Dermis blood vessel endothelial cell (primary cell): ENCODE measurements at regions not wholly inside any gene's neighbourhood (a gene's known extent, or its start where the extent isn't known, plus 50 kb on each side); places are given as distances from the start of the nearest gene placed in this dataset.

Experiments used
- DNase-seq: peaks from one replicate; pipeline ENCODE4 v3.0.0; 2010

GRCh38 chr12:127504874-127505273 lies 762.1 kb upstream of the TMEM132C start:
- DNase-seq, result no peak

DNA sequence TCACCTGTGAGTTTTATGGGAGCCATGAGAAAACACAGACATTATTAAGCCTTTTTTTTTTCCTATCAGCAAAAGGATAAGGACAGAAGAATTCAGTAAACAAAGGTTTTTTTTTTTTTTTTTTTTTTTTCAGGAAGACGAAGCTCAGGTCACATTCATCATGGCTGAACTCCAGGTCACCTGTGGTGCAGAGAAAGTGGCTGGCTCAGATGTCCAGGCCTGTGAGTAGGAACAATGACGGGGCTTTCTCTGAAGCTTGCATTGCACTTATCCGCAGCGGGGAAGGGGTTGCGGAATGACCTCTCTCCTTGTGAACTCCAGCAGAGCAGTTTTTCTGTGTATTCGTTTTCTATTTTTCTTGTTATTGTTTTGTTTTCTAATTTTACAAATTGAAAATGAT lies 759.6 kb upstream of the TMEM132C start:
- no peak for DNase-seq

DNA sequence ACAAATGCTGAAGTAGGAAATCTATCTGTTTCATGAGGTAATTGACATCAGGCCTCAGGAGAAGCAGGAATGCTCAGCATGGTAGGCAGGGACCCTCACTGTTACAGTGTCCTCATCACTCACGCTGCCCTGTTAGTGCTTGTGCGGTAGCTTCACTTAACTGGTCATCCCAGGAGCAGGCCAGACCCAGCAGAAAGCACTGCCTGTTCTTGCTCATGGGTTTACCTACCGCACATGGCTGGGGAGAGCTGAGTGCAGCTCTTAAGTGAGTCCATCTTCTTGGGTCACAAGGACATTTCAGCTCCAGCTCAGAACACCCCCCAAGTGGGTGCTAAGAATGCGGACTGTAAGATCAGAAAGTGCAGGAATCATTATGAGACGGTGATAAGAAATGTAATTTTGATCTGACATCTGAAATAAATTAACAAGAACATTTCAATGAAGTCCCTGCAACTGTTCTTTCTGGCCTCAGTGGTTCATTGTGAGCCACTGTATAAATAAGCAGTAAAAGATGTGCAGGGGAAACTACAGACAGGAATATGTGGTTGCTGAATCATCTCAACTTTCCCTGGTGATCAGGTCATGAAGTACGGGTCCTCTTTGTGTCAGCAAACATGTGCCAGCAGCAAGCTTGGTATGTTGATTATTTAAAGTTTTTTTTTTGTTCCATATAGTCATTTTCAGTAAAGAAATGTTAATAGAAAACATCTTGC lies 757.7 kb upstream of the TMEM132C start:
- no peak for DNase-seq

GRCh38 chr12:127515941-127516340 lies 751.0 kb upstream of the TMEM132C start:
- DNase-seq, result no peak

DNA sequence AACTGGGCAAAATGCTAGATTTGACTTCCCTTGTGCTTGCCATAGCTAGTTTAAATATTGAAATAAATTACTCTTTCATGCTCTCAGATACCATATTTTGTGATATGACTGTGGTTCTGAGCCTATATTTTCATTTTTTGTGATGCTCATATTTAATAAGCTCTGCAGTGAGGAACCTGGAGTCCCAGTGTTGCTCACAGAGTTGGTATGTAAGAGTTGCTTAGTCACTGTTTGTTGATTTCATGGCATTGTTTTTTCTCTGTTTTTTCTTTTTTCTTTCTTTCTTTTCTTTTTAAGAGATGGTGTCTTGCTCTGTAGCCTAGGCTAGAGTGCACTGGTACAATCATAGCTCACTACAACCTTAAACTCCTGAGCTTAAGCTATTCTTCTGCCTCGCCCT lies 750.5 kb upstream of the TMEM132C start:
- DNase-seq, result no peak

DNA sequence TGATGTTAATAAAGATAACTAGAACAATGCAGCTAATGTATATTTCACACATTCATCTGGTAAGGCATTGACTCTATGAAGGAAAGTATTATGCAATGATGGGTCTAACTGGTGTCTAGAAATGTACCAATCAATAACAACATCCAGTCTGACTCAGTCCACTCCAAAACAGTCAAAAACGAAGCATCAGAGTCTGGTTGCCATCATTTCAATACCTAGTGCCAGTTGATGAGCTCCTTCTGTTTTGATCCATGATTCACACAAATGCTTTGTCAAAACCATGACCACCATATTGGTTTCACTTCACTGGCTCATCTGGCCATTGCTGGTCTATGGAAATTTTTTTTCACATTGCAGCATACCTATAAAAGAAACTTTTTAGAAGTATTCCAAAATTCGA lies 747.2 kb upstream of the TMEM132C start:
- no peak for DNase-seq

DNA sequence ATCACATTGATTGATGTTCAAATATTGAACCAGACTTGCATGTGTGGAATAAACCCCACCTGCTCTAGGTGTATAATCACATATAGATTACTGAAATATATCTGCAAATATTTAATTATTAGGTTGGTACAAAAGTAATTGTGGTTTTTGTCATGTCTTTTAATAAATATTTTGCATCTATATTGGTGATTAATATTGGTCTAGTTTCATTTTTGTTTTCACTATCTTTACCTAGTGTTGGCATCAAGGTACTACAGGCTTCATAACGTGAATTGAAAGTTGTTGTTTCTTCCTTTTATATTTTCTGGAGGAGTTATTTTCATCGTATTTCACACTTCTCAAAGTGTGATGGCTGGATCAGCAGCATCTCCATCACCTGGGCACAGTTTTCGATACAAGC lies 740.0 kb upstream of the TMEM132C start:
- no peak for DNase-seq

DNA sequence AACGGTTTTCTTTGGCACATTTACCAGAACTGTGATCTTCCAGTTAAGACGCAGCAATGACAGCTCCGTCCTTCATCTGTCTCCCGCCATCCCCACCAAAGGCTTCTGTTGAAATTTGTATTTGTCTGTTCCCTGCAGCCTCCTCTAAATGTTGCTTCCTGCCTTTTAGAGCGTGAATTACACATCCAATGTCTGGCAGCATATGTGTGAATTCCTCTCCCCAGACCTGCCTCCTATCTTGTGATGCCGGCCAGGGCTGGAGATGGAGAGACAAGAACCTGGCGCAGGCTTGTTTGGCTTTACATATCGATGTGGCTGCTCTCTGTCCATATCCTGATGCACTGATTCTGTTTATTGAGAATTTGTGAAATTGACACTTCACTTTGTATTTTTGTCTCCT lies 738.4 kb upstream of the TMEM132C start:
- DNase-seq, result no peak

- no peak for DNase-seq
Observed at GRCh38 chr12:127531542-127531941, 735.4 kb upstream of the TMEM132C start.

GRCh38 chr12:127533353-127533752 lies 733.6 kb upstream of the TMEM132C start:
- no peak for DNase-seq

DNA sequence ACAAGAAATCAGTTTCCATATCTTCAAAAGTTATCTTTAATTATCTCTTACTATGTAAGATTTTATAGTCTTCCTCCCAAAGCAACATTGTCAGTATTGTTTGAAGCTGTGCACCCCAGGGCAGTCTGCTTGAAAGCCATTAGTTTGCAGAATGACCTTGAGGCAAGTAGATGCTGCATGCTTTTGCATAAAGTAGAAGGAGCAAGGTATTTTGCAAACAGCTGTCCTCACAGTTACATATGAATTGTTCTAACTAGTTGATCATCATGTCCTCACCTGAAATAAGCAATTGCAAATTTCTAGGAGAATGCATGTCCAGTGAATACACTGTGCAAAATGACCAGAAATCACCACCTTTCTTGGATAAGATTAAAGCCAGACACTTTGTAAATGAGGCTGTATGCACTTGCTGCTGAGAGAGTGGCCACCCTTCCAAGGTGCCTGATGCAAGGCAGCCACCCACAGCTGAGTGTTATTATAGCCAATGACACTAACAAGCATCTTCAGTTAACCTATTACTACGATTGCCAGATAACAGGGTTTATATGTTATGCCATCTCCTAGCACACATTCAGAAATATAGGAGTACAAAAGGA lies 730.0 kb upstream of the TMEM132C start:
- DNase-seq, result no peak

DNA sequence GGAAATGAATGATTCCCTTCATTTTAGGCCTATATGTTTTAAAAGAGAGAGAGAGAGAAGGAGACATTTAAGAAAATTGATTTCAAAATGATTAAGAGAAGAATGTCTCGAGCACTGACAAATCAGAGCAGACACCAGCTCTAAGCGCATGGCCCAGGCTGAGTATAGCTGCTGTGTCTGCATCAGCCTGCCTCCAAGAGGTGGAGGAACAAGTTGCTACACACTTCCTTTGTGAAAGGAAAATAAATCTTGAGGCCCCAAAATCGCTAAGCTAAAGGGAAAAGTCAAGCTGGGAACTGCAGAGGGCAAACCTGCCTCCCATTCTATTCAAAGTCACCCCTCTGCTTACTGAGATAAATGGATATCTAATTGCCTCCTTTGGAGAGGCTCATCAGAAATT lies 728.7 kb upstream of the TMEM132C start:
- no peak for DNase-seq

DNA sequence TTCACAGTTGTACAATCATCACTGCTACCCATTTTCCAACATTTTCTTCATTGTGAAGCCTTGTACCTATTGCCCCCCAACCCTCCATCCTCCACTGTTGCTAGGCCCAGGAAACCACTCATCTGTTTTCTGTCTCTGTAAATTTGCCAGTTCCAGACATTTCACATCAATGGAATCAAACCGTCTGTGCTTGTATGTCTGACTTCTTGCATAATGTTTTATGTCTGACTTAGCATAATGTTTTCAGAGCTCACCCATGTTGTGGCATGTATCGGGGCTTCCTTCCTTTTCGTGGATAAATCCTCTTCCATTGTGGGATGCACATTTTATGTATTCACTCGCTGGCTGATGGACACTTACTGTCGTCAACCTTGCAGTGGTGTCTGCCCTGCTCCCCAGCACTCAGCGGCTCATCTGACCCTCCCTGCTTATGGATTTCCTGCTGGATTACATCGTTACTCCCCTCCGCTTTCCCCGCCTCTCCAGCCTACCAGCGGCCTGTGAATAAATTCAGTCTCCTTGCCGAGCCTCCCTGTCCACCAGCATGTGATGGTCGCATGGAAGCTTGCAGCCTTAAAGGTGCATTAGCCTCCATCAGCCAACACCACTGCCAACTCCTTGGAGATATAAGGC lies 727.6 kb upstream of the TMEM132C start:
- DNase-seq, result no peak

DNA sequence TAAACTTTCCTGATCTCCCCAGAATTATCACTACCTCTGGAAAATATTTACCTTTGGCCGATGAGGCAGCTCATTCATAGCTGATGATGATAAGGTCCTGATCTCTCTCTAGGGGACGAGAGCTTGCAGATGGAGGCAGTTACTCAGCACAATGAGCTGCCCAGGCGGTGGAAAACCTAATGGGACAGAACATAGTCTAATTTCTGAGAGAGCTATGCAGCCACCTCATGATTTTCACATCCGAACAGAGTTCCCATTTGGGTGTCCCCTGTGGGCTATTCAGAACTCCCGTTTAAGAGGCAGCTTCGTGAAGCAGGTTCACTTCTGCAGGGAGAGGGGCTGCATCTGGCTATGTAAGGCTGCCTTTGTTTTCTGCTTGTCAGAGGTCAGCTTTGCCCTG lies 724.6 kb upstream of the TMEM132C start:
- no peak for DNase-seq

DNA sequence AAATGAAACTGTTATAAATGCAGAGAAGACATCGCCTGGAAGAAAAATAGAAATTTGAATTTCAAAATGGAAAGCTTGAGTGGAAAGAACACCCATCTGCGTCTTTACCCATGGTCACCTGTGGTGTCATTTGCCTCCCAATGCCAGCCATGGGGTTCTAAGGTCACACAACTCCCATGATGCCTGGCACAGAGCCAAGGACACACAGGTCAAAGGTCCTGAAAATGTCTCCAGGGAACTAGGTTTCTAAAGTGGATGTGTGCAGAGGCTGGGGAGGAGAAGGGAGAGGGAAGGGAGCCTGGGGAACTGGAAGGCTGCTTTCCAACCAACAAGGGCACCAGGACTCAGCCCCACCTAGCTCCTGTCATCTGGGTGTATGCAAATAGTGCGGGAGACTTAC lies 724.0 kb upstream of the TMEM132C start:
- no peak for DNase-seq

- DNase-seq, result no peak
Observed at GRCh38 chr12:127546721-127547505, 720.1 kb upstream of the TMEM132C start.

DNA sequence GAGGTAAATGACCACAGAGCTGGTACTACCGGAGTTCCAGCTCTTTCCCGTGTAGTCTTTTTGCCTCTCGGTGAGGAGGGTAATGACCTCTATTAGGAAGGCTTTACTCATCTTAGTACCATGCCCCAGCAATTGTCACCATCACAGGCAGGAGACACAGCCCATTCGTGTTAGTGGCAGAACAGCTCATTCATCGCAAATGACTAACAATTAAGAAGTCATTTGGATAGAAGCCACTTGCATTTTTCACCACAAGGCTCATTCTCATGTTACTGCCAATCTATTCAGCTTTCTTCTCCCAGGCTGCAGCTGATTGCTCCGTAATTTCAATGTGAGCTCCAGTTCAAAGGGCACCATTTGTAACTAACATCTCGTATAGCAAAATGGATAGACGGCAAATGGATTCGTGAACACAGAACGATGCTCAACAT lies 718.8 kb upstream of the TMEM132C start:
- no peak for DNase-seq

GRCh38 chr12:127550271-127550670 lies 716.7 kb upstream of the TMEM132C start:
- no peak for DNase-seq

- no peak for DNase-seq
Observed at GRCh38 chr12:127552838-127553237, 714.1 kb upstream of the TMEM132C start.

DNA sequence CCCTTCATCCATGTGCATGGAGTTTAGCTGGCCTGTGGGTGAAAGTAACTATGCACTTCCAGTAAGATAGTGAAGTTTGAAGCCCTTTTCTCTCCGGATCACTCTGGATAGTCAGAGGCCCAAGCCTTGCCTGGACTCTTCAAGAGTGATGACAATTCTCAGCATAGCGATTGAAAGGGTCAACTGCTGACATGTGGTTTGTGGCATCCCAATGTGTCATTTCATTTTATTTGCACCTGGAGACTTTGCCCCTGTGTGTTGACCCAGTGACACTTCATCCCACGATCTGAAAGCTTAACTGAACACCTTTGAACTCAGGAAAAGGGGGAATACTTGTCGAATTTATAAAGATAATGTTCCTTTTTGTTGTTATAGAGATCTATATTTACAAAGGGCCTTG lies 711.9 kb upstream of the TMEM132C start:
- DNase-seq, result no peak

DNA sequence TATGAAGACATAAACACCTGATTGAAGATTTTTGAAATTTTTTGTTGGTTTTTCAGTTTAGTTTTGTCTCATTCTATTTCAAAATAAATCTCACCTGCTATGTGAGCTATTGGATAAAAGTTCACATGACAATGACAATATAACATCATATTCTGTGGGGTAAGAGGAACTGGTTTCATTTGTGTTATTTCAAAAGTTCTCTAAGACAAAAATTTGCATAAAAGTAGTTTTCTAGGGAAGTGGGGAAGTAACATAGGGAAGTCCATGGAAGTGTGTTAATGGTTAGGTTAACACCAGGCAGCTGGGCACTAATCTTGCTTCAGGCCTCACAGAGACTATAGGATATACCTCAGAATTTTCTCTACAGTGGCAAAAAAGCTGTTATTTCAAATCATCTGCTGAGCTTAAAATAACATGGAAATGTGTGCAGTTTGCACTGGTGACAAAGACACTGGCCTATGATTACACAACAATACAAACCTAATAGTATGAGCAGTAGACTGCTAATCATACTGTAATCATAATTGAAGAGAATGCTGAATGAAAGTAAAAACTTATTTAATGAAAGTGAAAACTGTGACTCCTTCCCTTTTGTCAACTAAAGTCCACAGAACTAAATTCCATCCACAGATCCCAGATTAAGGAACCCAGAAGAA lies 710.6 kb upstream of the TMEM132C start:
- DNase-seq, result no peak

DNA sequence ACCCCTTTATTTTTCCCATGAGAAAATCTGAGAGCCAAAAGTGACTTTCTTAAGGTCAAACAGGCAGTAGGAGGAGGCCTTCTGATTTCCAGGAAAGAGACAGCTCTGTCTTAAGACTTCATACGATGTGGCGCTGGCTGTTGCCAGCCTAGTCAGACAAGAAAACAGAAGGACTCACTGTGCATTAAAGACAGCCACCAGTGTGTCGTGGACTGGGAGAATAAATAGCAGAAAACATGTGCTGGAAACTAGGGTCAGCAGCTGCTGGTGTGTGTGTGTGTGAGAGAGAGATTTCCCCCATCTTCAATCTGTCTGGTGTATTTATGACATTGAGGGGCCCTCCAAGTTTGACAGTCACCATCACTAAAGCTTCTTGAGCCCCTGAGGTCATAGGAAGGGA lies 708.6 kb upstream of the TMEM132C start:
- no peak for DNase-seq
